Ascending aorta (tissue), 2 donors: ENCODE measurements at regions not wholly inside any gene's neighbourhood (a gene's known extent, or its start where the extent isn't known, plus 50 kb on each side); places are given as distances from the start of the nearest gene placed in this dataset.
"Not testable (repeated sequence)": the region's sequence is repeated elsewhere in the genome, so short reads cannot be mapped to it uniquely, and the experiment has no call there.

Experiments used
- DNase-seq, 2 donors: peaks; one replicate each; pipeline ENCODE4 v3.0.0-alpha.2; 2019; ENCODE audit warnings: low spot score in 2 of 2
- H3K27ac ChIP-seq, 2 donors: fragments of 200-600 bp; sonication (generic); one replicate each; pipeline ENCODE4 v1.5.1; 2016 to 2017; ENCODE audit warnings: mild to moderate bottlenecking in 1 of 2
- H3K27me3 ChIP-seq: fragments of 200-600 bp; sonication (generic); one replicate; pipeline ENCODE4 v1.5.1; 2017
- H3K36me3 ChIP-seq, 2 donors: fragments of 200-600 bp; sonication (generic); one replicate each; pipeline ENCODE4 v1.5.1; 2016
- H3K4me1 ChIP-seq, 2 donors: fragments of 200-600 bp; sonication (generic); one replicate each; pipeline ENCODE4 v1.5.1; 2016 to 2017; ENCODE audit warnings: mild to moderate bottlenecking in 1 of 2
- H3K4me3 ChIP-seq, 2 donors: fragments of 200-600 bp; sonication (generic); one replicate each; pipeline ENCODE4 v1.5.1; 2016 to 2017; ENCODE audit warnings: mild to moderate bottlenecking in 1 of 2
- H3K9me3 ChIP-seq, 2 donors: fragments of 200-600 bp; sonication (generic); one replicate each; pipeline ENCODE4 v1.5.1; 2016
- intact Hi-C: fragments of 100-400 bp; cut with DNase I; formaldehyde crosslinking; loops from one replicate; pipeline ENCODE4 v1.15.1; 2023
- TF ChIP-seq, protein P1 (sequence below), 3 experiments: fragments of 200-600 bp in 2 of 3; fragments of 450-650 bp in 1 of 3; sonication (generic) in 2 of 3; IDR thresholded peaks; one replicate each; pipeline ENCODE4 v1.5.1; 2016 to 2019; ENCODE audit warnings: antibody characterized with exemption in 3 of 3, mild to moderate bottlenecking in 1 of 3, moderate library complexity in 1 of 3

DNA sequence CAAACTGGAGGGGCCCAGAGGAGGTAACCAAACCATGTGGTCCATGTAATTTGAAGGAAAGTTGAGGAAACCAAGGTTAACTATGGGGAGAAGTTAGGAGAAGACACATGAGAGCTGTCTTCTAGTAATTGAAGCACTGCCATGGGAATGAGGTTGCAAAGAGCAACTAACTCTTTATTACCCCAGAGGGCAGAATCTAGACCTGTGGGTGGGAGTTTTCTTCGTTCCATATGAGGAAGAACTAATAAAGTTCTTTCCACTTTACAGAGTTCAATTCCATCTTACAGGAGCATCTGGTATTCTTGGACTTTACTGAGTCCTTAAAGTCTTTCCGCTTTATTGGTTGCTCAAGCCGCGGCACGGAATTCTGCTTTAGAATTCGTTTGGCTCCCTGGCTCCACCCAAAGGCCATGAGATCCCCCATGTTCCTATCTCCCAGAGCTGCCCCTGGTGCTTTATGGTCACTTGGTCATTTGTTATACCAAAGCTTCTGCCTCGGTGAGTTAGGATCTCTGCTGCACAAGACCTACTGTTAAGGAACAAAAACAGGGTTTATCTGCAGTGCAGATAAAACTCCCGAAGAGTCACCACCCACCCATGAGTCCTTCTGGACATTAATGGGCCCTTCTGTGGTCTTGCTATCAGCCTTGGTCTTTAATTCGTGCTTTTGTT lies 89.5 kb upstream of the UMPS start:
- Histone ChIP-seq H3K27ac (no peak overlapping the region), H3K4me1 (no peaks in the 10 kb centered on the region), H3K4me3 (no peak overlapping the region), H3K27me3 (no peaks in the 10 kb centered on the region), H3K9me3 (no peaks in the 10 kb centered on the region), H3K36me3 (peaks cover 18 to 41% of the 10 kb centered on the region in 2 donors)
- intact Hi-C loops: no loop called here
- DNase-seq: no peak
- TF ChIP-seq, protein P1, sequence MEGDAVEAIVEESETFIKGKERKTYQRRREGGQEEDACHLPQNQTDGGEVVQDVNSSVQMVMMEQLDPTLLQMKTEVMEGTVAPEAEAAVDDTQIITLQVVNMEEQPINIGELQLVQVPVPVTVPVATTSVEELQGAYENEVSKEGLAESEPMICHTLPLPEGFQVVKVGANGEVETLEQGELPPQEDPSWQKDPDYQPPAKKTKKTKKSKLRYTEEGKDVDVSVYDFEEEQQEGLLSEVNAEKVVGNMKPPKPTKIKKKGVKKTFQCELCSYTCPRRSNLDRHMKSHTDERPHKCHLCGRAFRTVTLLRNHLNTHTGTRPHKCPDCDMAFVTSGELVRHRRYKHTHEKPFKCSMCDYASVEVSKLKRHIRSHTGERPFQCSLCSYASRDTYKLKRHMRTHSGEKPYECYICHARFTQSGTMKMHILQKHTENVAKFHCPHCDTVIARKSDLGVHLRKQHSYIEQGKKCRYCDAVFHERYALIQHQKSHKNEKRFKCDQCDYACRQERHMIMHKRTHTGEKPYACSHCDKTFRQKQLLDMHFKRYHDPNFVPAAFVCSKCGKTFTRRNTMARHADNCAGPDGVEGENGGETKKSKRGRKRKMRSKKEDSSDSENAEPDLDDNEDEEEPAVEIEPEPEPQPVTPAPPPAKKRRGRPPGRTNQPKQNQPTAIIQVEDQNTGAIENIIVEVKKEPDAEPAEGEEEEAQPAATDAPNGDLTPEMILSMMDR (IDR thresholded peaks at IDR 0.05): no peak

DNA sequence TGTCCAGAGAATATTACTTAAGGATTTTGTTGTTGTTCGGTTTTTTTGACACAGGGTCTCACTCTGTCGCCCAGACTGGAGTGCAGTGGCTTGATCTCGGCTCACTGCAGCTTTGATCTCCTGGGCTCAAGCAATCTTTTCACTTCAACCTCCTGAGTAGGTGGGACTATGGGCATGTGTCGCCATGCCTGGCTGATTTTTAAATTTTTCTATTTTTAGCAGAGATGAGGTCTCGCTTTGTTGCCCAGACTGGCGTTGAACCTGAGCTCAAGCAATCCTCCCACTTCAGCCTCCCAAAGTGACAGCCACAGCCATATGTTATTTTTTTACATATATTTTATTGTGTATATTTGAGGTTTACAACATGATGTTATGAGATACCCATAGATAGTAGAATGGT lies 86.8 kb upstream of the UMPS start:
- Histone ChIP-seq H3K27me3 (no peaks in the 10 kb centered on the region), H3K36me3 (peaks cover 6 to 34% of the 10 kb centered on the region in 2 donors), H3K4me3 (no peak overlapping the region), H3K9me3 (no peaks in the 10 kb centered on the region), H3K4me1 (no peaks in the 10 kb centered on the region), H3K27ac (no peak overlapping the region)
- intact Hi-C loops: no loop called here
- TF ChIP-seq, protein P1 (IDR thresholded peaks at IDR 0.05): no peak
- DNase-seq: no peak

DNA sequence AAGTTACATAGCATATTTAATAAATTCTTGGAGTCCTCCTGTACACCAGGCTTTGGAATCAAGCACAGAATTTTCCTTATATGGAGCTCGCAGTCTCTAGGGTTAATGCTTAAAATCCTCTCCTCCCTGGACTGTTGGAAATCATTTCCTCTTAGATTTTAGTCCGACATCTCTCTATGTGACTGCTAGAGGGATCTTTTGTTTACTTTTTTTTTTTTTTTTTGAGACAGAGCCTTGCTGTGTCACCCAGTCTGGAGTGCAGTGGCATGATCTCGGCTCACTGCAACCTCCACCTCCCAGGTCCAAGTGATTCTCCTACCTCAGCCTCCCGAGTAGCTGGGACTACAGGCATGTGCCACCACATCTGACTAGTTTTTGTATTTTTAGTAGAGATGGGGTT lies 84.1 kb upstream of the UMPS start:
- H3K27ac ChIP-seq, H3K4me1 ChIP-seq, H3K4me3 ChIP-seq, H3K9me3 ChIP-seq, intact Hi-C loops, DNase-seq, H3K27me3 ChIP-seq: not testable (repeated sequence)
- peaks cover 13 to 32% of the 10 kb centered on the region in 2 donors for H3K36me3 ChIP-seq

DNA sequence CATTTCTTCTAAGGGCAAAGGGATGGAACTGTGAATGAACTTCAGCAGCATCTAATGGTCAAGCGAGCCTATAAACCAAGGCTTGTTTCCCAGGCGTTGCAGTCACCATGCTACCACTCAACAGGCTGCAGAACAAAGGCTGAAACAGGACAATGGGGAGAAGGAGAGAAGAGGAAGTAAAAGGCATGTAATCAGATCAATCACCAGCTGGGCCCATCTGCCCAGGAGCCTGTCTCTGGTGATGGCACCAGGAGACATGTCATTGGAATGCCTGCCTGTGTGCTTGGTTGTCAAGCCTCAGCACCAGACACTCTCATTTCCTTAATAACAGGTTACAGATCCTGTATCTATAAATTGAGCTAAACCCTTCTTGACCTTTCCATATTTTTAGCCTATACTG lies 81.7 kb upstream of the UMPS start:
- Histone ChIP-seq H3K27me3 (no peaks in the 10 kb centered on the region), H3K27ac (no peak overlapping the region), H3K4me1 (no peaks in the 10 kb centered on the region), H3K4me3 (no peak overlapping the region), H3K9me3 (no peaks in the 10 kb centered on the region), H3K36me3 (peaks cover 25 to 47% of the 10 kb centered on the region in 2 donors)
- TF ChIP-seq, protein P1 (IDR thresholded peaks at IDR 0.05): no peak
- intact Hi-C loops: no loop called here
- no peak for DNase-seq

DNA sequence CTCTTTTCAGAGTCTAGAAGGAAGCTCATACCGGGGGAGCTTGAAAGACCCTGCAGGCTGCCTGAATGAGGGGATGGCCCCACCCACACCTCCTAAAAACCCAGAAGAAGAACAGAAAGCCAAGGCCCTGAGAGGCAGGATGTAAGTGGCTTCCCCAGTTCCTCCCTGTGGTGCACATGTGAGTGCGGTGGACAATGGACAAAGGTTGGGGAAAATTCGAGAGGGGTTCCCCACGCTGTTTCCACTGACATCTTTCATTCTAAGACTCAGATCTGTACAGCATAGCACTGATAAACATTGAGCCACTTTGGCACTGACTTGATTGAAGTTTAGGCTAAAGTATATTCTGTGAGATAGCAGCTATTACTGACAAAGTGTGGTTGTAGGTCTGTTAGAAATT lies 79.5 kb upstream of the UMPS start:
- DNase-seq: no peak
- H3K36me3 ChIP-seq: peaks cover 40 to 69% of the 10 kb centered on the region in 2 donors
- TF ChIP-seq, protein P1 (IDR thresholded peaks at IDR 0.05): no peak

DNA sequence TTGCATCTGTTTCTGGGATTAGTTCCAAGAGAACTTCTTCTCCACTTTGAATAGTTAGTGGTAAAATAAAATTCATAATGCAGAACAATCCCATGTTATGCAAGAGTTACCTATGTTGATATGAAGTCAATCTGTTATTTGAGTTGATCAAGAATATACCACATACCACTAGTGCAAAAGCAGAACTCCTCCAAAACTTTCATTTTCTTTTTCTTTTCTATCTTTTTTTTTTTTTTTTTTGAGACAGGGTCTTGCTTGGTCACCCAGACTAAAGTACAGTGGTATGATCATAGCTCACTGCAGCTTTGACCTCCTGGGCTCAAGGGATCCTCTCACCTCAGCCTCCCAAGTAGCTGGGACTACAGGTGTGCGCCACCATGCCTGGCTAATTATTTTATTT lies 78.8 kb upstream of the UMPS start:
- intact Hi-C loops, H3K4me1 ChIP-seq, H3K27me3 ChIP-seq, H3K9me3 ChIP-seq, DNase-seq, H3K27ac ChIP-seq, H3K4me3 ChIP-seq: not testable (repeated sequence)
- H3K36me3 ChIP-seq: peaks cover 47 to 75% of the 10 kb centered on the region in 2 donors

More for the DNA sequence above, 79.5 kb upstream of the UMPS start:
- Histone ChIP-seq H3K9me3 (no peaks in the 10 kb centered on the region), H3K27ac (no peak overlapping the region), H3K4me3 (no peak overlapping the region), H3K27me3 (no peaks in the 10 kb centered on the region), H3K4me1 (no peaks in the 10 kb centered on the region)
- intact Hi-C loops: no loop called here

DNA sequence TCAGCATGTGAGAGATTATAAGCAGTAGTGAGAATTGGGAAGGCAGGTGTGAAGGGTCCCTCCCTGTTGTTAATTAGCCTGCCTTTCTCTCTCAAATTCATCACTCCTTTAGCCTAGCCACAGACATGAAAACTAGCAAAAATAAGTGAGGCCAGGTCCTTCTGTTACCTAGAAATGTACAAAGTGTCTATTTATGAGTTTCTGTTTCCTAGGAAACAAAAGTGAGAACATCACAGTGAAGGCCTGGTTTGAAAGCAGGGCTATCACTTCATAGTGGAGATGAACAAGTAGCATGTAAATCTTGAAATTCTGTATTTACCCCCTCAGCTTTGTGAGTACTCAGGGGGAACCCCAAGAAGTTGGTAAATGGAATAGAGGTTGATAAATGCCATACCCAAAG lies 78.2 kb upstream of the UMPS start:
- TF ChIP-seq, protein P1 (IDR thresholded peaks at IDR 0.05): no peak
- peaks cover 53 to 81% of the 10 kb centered on the region in 2 donors for H3K36me3 ChIP-seq
- intact Hi-C loops: no loop called here

More for the DNA sequence above, 78.2 kb upstream of the UMPS start:
- no peak overlapping the region for H3K4me3 ChIP-seq
- no peaks in the 10 kb centered on the region for H3K9me3 ChIP-seq
- H3K27me3 ChIP-seq: no peaks in the 10 kb centered on the region
- H3K4me1 ChIP-seq: no peaks in the 10 kb centered on the region
- DNase-seq: no peak
- H3K27ac ChIP-seq: no peak overlapping the region
